Neural cell (in vitro differentiated cells): ENCODE measurements at regions not wholly inside any gene's neighbourhood (a gene's known extent, or its start where the extent isn't known, plus 50 kb on each side); places are given as distances from the start of the nearest gene placed in this dataset.

Experiments
- H2AFZ ChIP-seq: fragments of 200-600, 300-800 bp; sonication (generic), shearing (Covaris generic); 2 replicates; pipeline ENCODE4 v1.6.0; 2014; ENCODE audit warnings: low read depth, mild to moderate bottlenecking, antibody characterized with exemption, low read length, moderate library complexity
- H3F3A ChIP-seq: fragments of 200-600 bp; shearing (Covaris generic); 2 replicates; pipeline ENCODE4 v1.6.1; 2016; ENCODE audit warnings: mild to moderate bottlenecking, moderate library complexity, mixed read lengths, antibody characterized with exemption, low read length; ENCODE audit not compliant: insufficient read depth, poor library complexity, severe bottlenecking
- H3K27ac ChIP-seq: fragments of 200-600, 300-800 bp; sonication (generic), shearing (Covaris generic); 2 replicates; pipeline ENCODE4 v1.5.1; 2014; ENCODE audit warnings: mild to moderate bottlenecking, low read length, moderate library complexity
- H3K27me3 ChIP-seq: fragments of 300-800, 200-600 bp; sonication (generic), shearing (Covaris generic); 2 replicates; pipeline ENCODE4 v1.6.0; 2014; ENCODE audit warnings: mild to moderate bottlenecking, low read depth, low read length, moderate library complexity; ENCODE audit not compliant: insufficient read depth
- H3K36me3 ChIP-seq: fragments of 300-800, 200-600 bp; sonication (generic), shearing (Covaris generic); 2 replicates; pipeline ENCODE4 v1.5.1; 2014; ENCODE audit warnings: mild to moderate bottlenecking, antibody characterized with exemption, low read length, moderate library complexity; ENCODE audit not compliant: insufficient read depth
- H3K4me2 ChIP-seq: fragments of 300-800, 200-600 bp; sonication (generic), shearing (Covaris generic); 2 replicates; pipeline ENCODE4 v1.6.0; 2014; ENCODE audit warnings: mild to moderate bottlenecking, low read length
- H3K4me3 ChIP-seq: fragments of 300-800, 200-600 bp; sonication (generic), shearing (Covaris generic); 2 replicates; pipeline ENCODE4 v1.5.1; 2014; ENCODE audit warnings: mild to moderate bottlenecking, low read length, moderate library complexity
- H3K79me2 ChIP-seq: fragments of 200-600 bp; shearing (Covaris generic); replicated peaks from 2 replicates; pipeline ENCODE4 v1.6.0; 2014; ENCODE audit warnings: mild to moderate bottlenecking, low read length, moderate library complexity; ENCODE audit not compliant: insufficient read depth
- H3K9ac ChIP-seq: fragments of 300-800, 200-600 bp; sonication (generic), shearing (Covaris generic); 2 replicates; pipeline ENCODE4 v1.6.1; 2016; ENCODE audit warnings: mild to moderate bottlenecking, low read length, mixed read lengths
- H3K9me2 ChIP-seq: fragments of 200-600 bp; shearing (Covaris generic); 2 replicates; pipeline ENCODE4 v1.6.1; 2016; ENCODE audit warnings: mild to moderate bottlenecking, low read length, mixed read lengths; ENCODE audit not compliant: insufficient read depth
- H3K9me3 ChIP-seq: fragments of 200-600, 300-800 bp; sonication (generic), shearing (Covaris generic); 2 replicates; pipeline ENCODE4 v1.6.1; 2016; ENCODE audit warnings: mild to moderate bottlenecking, mixed run types, low read length, moderate library complexity, mixed read lengths
- H4K20me1 ChIP-seq: fragments of 200-600 bp; shearing (Covaris generic); 2 replicates; pipeline ENCODE4 v1.6.1; 2016; ENCODE audit warnings: mild to moderate bottlenecking, mixed run types; ENCODE audit not compliant: insufficient read depth
- EP300 ChIP-seq: fragments of 450-650 bp; conservative IDR thresholded peaks from 2 replicates; pipeline ENCODE4 v1.6.1; 2014; ENCODE audit warnings: antibody characterized with exemption, mild to moderate bottlenecking, moderate library complexity; ENCODE audit not compliant: poor library complexity, severe bottlenecking
- EZH2 ChIP-seq: fragments of 200-600, 300-800 bp; shearing (Covaris generic), sonication (generic); IDR thresholded peaks from 2 replicates; pipeline ENCODE4 v1.6.1; 2014; ENCODE audit warnings: antibody characterized with exemption, low read length, borderline replicate concordance, mild to moderate bottlenecking; ENCODE audit not compliant: insufficient read depth, poor library complexity, severe bottlenecking
- MXI1 ChIP-seq: fragments of 450-650 bp; conservative IDR thresholded peaks from 2 replicates; pipeline ENCODE4 v1.6.1; 2014; ENCODE audit warnings: antibody characterized with exemption, mild to moderate bottlenecking; ENCODE audit not compliant: poor library complexity, severe bottlenecking
- POLR2AphosphoS5 ChIP-seq: IDR thresholded peaks from 2 replicates; pipeline ENCODE4 v1.6.1; 2012
- RAD21 ChIP-seq: fragments of 450-650 bp; conservative IDR thresholded peaks from 2 replicates; pipeline ENCODE4 v1.6.1; 2014; ENCODE audit warnings: antibody characterized with exemption, mild to moderate bottlenecking, moderate library complexity
- SMC3 ChIP-seq: fragments of 450-650 bp; conservative IDR thresholded peaks from 2 replicates; pipeline ENCODE4 v1.6.1; 2014; ENCODE audit warnings: antibody characterized with exemption, mild to moderate bottlenecking, moderate library complexity; ENCODE audit not compliant: poor library complexity
- TAF1 ChIP-seq: IDR thresholded peaks from 2 replicates; pipeline ENCODE4 v1.6.1; 2012; ENCODE audit warnings: low read depth
- TF ChIP-seq, protein P1 (sequence below): fragments of 450-650 bp; IDR thresholded peaks from 2 replicates; pipeline ENCODE4 v1.5.1; 2014; ENCODE audit warnings: antibody characterized with exemption, mild to moderate bottlenecking, moderate library complexity; ENCODE audit not compliant: poor library complexity, severe bottlenecking
- TF ChIP-seq, protein P2 (sequence below): IDR thresholded peaks from 2 replicates; pipeline ENCODE4 v1.6.1; 2012; ENCODE audit warnings: borderline replicate concordance

DNA sequence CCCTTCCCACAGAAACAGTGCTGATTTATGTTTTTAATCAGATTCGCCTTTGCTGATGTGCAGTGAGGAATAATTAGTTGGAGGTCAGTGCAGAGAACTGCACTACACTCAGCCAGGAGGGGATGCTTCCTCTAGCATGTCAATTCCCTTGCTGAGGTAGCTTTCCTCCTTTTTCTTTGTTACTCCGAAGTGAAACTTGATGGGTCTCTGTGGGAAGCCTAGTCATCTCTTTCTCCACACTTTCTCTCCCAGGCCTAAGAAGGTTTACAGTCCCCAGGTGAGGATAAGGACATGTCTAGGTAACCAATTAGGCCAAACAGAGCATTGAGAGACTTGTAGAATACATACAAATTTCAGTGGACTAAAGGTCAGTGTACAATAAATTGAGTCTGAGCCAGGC lies 461.8 kb downstream of the KIF4B start:
- no peak overlapping the region for H3K9ac ChIP-seq
- H3K9me3 ChIP-seq = no peaks in the 10 kb centered on the region
- H2AFZ ChIP-seq = no peak overlapping the region
- no peaks in the 10 kb centered on the region for H3K9me2 ChIP-seq
- no peaks in the 10 kb centered on the region for H3F3A ChIP-seq
- H3K4me3 ChIP-seq = no peak overlapping the region
- H3K27me3 ChIP-seq = no peaks in the 10 kb centered on the region
- TF ChIP-seq EZH2 (no peak), TAF1 (no peak), SMC3 (no peak), MXI1 (no peak), RAD21 (no peak), POLR2AphosphoS5 (no peak), EP300 (no peak)
- TF ChIP-seq, protein P1, sequence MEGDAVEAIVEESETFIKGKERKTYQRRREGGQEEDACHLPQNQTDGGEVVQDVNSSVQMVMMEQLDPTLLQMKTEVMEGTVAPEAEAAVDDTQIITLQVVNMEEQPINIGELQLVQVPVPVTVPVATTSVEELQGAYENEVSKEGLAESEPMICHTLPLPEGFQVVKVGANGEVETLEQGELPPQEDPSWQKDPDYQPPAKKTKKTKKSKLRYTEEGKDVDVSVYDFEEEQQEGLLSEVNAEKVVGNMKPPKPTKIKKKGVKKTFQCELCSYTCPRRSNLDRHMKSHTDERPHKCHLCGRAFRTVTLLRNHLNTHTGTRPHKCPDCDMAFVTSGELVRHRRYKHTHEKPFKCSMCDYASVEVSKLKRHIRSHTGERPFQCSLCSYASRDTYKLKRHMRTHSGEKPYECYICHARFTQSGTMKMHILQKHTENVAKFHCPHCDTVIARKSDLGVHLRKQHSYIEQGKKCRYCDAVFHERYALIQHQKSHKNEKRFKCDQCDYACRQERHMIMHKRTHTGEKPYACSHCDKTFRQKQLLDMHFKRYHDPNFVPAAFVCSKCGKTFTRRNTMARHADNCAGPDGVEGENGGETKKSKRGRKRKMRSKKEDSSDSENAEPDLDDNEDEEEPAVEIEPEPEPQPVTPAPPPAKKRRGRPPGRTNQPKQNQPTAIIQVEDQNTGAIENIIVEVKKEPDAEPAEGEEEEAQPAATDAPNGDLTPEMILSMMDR = no peak
- TF ChIP-seq, protein P2, sequence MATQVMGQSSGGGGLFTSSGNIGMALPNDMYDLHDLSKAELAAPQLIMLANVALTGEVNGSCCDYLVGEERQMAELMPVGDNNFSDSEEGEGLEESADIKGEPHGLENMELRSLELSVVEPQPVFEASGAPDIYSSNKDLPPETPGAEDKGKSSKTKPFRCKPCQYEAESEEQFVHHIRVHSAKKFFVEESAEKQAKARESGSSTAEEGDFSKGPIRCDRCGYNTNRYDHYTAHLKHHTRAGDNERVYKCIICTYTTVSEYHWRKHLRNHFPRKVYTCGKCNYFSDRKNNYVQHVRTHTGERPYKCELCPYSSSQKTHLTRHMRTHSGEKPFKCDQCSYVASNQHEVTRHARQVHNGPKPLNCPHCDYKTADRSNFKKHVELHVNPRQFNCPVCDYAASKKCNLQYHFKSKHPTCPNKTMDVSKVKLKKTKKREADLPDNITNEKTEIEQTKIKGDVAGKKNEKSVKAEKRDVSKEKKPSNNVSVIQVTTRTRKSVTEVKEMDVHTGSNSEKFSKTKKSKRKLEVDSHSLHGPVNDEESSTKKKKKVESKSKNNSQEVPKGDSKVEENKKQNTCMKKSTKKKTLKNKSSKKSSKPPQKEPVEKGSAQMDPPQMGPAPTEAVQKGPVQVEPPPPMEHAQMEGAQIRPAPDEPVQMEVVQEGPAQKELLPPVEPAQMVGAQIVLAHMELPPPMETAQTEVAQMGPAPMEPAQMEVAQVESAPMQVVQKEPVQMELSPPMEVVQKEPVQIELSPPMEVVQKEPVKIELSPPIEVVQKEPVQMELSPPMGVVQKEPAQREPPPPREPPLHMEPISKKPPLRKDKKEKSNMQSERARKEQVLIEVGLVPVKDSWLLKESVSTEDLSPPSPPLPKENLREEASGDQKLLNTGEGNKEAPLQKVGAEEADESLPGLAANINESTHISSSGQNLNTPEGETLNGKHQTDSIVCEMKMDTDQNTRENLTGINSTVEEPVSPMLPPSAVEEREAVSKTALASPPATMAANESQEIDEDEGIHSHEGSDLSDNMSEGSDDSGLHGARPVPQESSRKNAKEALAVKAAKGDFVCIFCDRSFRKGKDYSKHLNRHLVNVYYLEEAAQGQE = no peak
- H3K27ac ChIP-seq = no peak overlapping the region
- no peak overlapping the region for H3K4me2 ChIP-seq
- no peaks in the 10 kb centered on the region for H3K79me2 ChIP-seq
- H3K36me3 ChIP-seq = no peaks in the 10 kb centered on the region
- H4K20me1 ChIP-seq = no peaks in the 10 kb centered on the region

DNA sequence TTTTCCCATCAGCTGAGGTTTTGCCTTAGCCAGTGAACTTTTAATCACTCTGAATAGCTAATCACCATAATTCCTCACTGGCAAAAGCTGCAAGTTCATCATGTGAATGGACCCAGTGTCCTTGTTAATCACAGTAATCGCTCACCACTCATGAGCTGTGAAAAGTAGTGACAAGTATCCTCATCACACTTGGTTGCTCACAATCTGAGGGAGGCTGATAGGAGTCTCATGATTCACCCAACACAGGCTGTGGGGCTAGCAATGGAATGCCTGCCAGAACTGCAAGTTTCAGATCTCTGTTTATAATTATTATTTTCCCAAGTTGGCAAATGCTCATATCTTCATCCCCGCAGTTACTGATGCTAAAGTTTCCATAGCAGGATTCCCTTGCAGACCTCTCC lies 467.2 kb downstream of the KIF4B start:
- no peaks in the 10 kb centered on the region for H3K27me3 ChIP-seq
- no peak overlapping the region for H3K27ac ChIP-seq
- no peaks in the 10 kb centered on the region for H3K9me2 ChIP-seq
- no peaks in the 10 kb centered on the region for H3K79me2 ChIP-seq
- H3K4me2 ChIP-seq = no peak overlapping the region
- H3K9ac ChIP-seq = no peak overlapping the region
- no peaks in the 10 kb centered on the region for H4K20me1 ChIP-seq
- H3K4me3 ChIP-seq = no peak overlapping the region
- H3F3A ChIP-seq = no peaks in the 10 kb centered on the region
- H3K36me3 ChIP-seq = no peaks in the 10 kb centered on the region
- TF ChIP-seq, protein P1 = no peak
- TF ChIP-seq POLR2AphosphoS5 (no peak), EP300 (no peak), RAD21 (no peak), EZH2 (no peak), SMC3 (no peak), TAF1 (no peak), MXI1 (no peak)
- TF ChIP-seq, protein P2 = no peak
- no peak overlapping the region for H2AFZ ChIP-seq
- no peaks in the 10 kb centered on the region for H3K9me3 ChIP-seq
